Left ventricle myocardium inferior (tissue), 1 donor: ENCODE measurements at regions not wholly inside any gene's neighbourhood (a gene's known extent, or its start where the extent isn't known, plus 50 kb on each side); places are given as distances from the start of the nearest gene placed in this dataset.

Experiments used
- DNase-seq: peaks from one replicate; pipeline ENCODE4 v3.0.0-alpha.2; 2020
- H3K27ac ChIP-seq: fragments of 200-600 bp; replicated peaks from 2 replicates; pipeline ENCODE4 v1.8.0; 2021
- H3K27me3 ChIP-seq: fragments of 200-600 bp; 2 replicates; pipeline ENCODE4 v1.8.0; 2021; ENCODE audit warnings: low read depth
- H3K36me3 ChIP-seq: fragments of 200-600 bp; 2 replicates; pipeline ENCODE4 v1.8.0; 2021
- H3K4me1 ChIP-seq: fragments of 200-600 bp; 2 replicates; pipeline ENCODE4 v1.8.0; 2021
- H3K4me3 ChIP-seq: fragments of 200-600 bp; 2 replicates; pipeline ENCODE4 v1.8.0; 2021; ENCODE audit warnings: mild to moderate bottlenecking, moderate library complexity
- H3K9me3 ChIP-seq: fragments of 200-600 bp; replicated peaks from 2 replicates; pipeline ENCODE4 v1.8.0; 2021
- CTCF ChIP-seq: fragments of 200-600 bp; IDR thresholded peaks from 2 replicates; pipeline ENCODE4 v1.8.0; 2021; ENCODE audit warnings: antibody characterized with exemption, mild to moderate bottlenecking, borderline replicate concordance
- intact Hi-C: fragments of 100-400 bp; cut with micrococcal nuclease; formaldehyde crosslinking; loops from one replicate; pipeline ENCODE4 v1.11.0; 2022
- donor health status: DM: no; HTN: yes; CAD: no; lungs with severe emphysema.

GRCh38 chr2:22189893-22190480 lies 1066.2 kb downstream of the TDRD15 start:
- H3K4me3 ChIP-seq, result no peak overlapping the region
- no peak overlapping the region for H3K27ac ChIP-seq
- TF ChIP-seq CTCF, result no peak
- DNase-seq, result no peak
- H3K27me3 ChIP-seq, result no peaks in the 10 kb centered on the region
- no peaks in the 10 kb centered on the region for H3K36me3 ChIP-seq
- H3K9me3 ChIP-seq, result no peaks in the 10 kb centered on the region
- intact Hi-C loops, result no loop called here
- no peaks in the 10 kb centered on the region for H3K4me1 ChIP-seq

- Histone ChIP-seq H3K4me1 (no peaks in the 10 kb centered on the region), H3K36me3 (no peaks in the 10 kb centered on the region), H3K4me3 (no peak overlapping the region), H3K27ac (no peak overlapping the region), H3K9me3 (no peaks in the 10 kb centered on the region), H3K27me3 (no peaks in the 10 kb centered on the region)
- no peak for TF ChIP-seq CTCF
- no peak for DNase-seq
- intact Hi-C loops, result no loop called here
These were observed 1070.5 kb downstream of the TDRD15 start for GRCh38 chr2:22194218-22194617.

- Histone ChIP-seq H3K9me3 (no peaks in the 10 kb centered on the region), H3K4me1 (no peaks in the 10 kb centered on the region), H3K27me3 (no peaks in the 10 kb centered on the region), H3K4me3 (no peak overlapping the region), H3K27ac (no peak overlapping the region), H3K36me3 (no peaks in the 10 kb centered on the region)
- intact Hi-C loops, result no loop called here
- no peak for TF ChIP-seq CTCF
- DNase-seq, result no peak
These were observed 1073.0 kb downstream of the TDRD15 start for GRCh38 chr2:22196806-22197205.

GRCh38 chr2:22198381-22199283 lies 1074.9 kb downstream of the TDRD15 start:
- intact Hi-C loops, result no loop called here
- Histone ChIP-seq H3K27me3 (no peaks in the 10 kb centered on the region), H3K9me3 (no peaks in the 10 kb centered on the region), H3K4me3 (no peak overlapping the region), H3K27ac (no peak overlapping the region), H3K4me1 (no peaks in the 10 kb centered on the region), H3K36me3 (no peaks in the 10 kb centered on the region)
- DNase-seq, result no peak
- TF ChIP-seq CTCF, result no peak

- Histone ChIP-seq H3K4me1 (no peaks in the 10 kb centered on the region), H3K27ac (no peak overlapping the region), H3K36me3 (no peaks in the 10 kb centered on the region), H3K9me3 (no peaks in the 10 kb centered on the region), H3K4me3 (no peak overlapping the region), H3K27me3 (no peaks in the 10 kb centered on the region)
- intact Hi-C loops, result no loop called here
- DNase-seq, result no peak
- TF ChIP-seq CTCF, result no peak
These were observed 1076.2 kb downstream of the TDRD15 start for GRCh38 chr2:22199994-22200393.
